Peyer's patch (tissue), 4 donors: ENCODE measurements at regions not wholly inside any gene's neighbourhood (a gene's known extent, or its start where the extent isn't known, plus 50 kb on each side); places are given as distances from the start of the nearest gene placed in this dataset.

Source experiments
- DNase-seq, 3 donors: peaks; one replicate each; pipeline ENCODE4 v3.0.0-alpha.2; 2017 to 2019
- H3K27ac ChIP-seq, 4 donors: fragments of 200-600 bp; sonication (generic); one replicate each; pipeline ENCODE4 v1.5.1; 2016 to 2019
- H3K27me3 ChIP-seq, 2 donors: fragments of 200-600 bp; sonication (generic); one replicate each; pipeline ENCODE4 v1.5.1; 2019
- H3K36me3 ChIP-seq, 3 donors: fragments of 200-600 bp; sonication (generic); one replicate each; pipeline ENCODE4 v1.5.1; 2016 to 2019
- H3K4me1 ChIP-seq, 4 donors: fragments of 200-600 bp; sonication (generic); one replicate each; pipeline ENCODE4 v1.5.1; 2016 to 2019
- H3K4me3 ChIP-seq, 4 donors: fragments of 200-600 bp; sonication (generic); 1 replicate in 3 of 4; 2 replicates in 1 of 4; pipeline ENCODE4 v1.5.1; 2016 to 2019; ENCODE audit warnings: mild to moderate bottlenecking in 1 of 4
- H3K9me3 ChIP-seq, 4 donors: fragments of 200-600 bp; sonication (generic); one replicate each; pipeline ENCODE4 v1.5.1; 2016 to 2019; ENCODE audit warnings: mild to moderate bottlenecking in 1 of 4
- POLR2A ChIP-seq, 2 donors: fragments of 450-650 bp; IDR thresholded peaks; one replicate each; pipeline ENCODE4 v1.5.1; 2017; ENCODE audit warnings: antibody characterized with exemption in 2 of 2, mild to moderate bottlenecking in 2 of 2, moderate library complexity in 2 of 2
- TF ChIP-seq, protein P1 (sequence below), 6 experiments: fragments of 450-650 bp in 4 of 6; fragments of 200-600 bp in 2 of 6; sonication (generic) in 1 of 6; IDR thresholded peaks; one replicate each; pipeline ENCODE4 v1.5.1; 2017 to 2019; ENCODE audit warnings: antibody characterized with exemption in 6 of 6, mild to moderate bottlenecking in 3 of 6, moderate library complexity in 1 of 6

DNA sequence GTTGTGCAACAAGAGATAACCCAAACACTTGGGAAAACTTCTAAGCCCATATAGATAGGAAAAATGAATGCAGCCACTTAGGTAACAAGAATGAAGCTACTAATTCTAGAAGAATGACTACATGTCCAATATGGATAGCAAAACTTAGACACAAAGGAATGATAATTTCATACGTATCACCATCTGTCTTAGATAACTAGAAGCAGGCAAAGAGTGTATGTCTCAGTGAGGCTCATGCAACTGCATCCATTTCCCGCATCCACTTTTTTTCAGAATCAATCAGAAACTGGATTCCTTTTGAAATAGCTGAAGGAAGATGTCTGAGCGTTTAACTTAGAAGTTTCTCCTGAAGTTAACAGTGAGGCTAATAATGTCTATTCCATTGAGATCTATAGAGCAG is 408.7 kb upstream of the PITX2 start:
- no peak overlapping the region for H3K27ac ChIP-seq
- TF ChIP-seq, protein P1, sequence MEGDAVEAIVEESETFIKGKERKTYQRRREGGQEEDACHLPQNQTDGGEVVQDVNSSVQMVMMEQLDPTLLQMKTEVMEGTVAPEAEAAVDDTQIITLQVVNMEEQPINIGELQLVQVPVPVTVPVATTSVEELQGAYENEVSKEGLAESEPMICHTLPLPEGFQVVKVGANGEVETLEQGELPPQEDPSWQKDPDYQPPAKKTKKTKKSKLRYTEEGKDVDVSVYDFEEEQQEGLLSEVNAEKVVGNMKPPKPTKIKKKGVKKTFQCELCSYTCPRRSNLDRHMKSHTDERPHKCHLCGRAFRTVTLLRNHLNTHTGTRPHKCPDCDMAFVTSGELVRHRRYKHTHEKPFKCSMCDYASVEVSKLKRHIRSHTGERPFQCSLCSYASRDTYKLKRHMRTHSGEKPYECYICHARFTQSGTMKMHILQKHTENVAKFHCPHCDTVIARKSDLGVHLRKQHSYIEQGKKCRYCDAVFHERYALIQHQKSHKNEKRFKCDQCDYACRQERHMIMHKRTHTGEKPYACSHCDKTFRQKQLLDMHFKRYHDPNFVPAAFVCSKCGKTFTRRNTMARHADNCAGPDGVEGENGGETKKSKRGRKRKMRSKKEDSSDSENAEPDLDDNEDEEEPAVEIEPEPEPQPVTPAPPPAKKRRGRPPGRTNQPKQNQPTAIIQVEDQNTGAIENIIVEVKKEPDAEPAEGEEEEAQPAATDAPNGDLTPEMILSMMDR (IDR thresholded peaks at IDR 0.05), result no peak
- no peak for TF ChIP-seq POLR2A (IDR thresholded peaks at IDR 0.05)
- H3K27me3 ChIP-seq, result no peaks in the 10 kb centered on the region
- no peaks in the 10 kb centered on the region for H3K4me1 ChIP-seq
- H3K4me3 ChIP-seq, result no peak overlapping the region
- DNase-seq, result no peak
- H3K36me3 ChIP-seq, result no peaks in the 10 kb centered on the region
- no peaks in the 10 kb centered on the region for H3K9me3 ChIP-seq

DNA sequence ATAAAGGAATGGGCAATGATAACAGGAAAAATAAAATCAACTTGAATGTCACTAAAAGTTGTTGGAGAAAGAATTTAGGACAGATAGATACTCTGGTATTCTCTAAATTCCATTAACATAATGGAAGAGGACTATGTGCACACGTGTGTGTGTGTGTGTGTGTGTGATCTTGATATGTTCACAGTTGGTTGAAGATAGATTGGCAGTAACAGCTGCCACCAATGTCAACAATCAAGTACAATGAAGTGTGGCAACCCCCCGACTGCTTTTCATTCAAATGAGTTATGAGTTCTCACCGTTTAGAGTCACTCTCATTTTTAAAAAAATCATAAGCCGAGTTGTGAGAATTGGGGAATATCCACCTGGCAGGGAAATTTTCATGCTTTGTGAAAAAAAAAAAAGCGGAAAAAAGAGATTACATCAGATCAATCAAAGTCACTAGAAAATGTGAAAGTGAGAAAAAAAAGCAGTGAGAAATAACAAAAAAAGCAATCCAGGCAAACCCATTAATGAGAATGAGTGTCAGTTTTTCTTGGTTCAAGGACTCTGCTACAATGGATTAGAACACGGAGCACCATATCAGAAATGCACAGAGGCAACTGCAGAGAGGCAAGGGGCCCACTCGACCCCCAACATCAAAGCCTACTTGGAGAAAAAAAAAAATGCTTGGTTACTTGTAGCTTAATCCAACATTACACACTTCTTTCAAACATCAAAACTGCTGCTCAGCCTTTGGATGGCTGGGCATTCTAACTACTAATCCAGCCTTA is 414.9 kb upstream of the PITX2 start:
- H3K9me3 ChIP-seq, result no peaks in the 10 kb centered on the region
- H3K36me3 ChIP-seq, result no peaks in the 10 kb centered on the region
- H3K27ac ChIP-seq, result no peak overlapping the region
- no peak for TF ChIP-seq POLR2A (IDR thresholded peaks at IDR 0.05)
- TF ChIP-seq, protein P1 (IDR thresholded peaks at IDR 0.05), result no peak
- no peaks in the 10 kb centered on the region for H3K27me3 ChIP-seq
- H3K4me3 ChIP-seq, result no peak overlapping the region
- H3K4me1 ChIP-seq, result no peaks in the 10 kb centered on the region
- DNase-seq, result no peak

DNA sequence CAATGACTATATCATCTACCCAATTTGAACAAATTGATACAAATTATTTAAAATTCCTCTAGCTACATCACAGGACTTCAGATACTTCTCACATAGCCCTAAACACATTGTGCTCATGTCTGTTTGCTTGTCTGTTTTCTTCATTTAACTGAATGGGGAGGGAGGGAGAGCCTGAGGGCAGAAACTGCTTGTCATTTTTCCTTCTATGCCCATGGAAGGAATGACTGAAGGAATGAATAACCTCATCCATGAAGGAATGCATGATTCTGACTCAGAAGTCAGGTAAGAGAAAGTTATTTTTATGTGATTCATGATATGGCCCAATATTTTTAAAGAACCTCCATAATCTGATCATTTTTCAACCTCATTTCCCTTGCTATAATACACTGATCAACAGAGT is 418.0 kb upstream of the PITX2 start:
- TF ChIP-seq, protein P1 (IDR thresholded peaks at IDR 0.05), result no peak
- TF ChIP-seq POLR2A (IDR thresholded peaks at IDR 0.05), result no peak
- H3K4me3 ChIP-seq, result no peak overlapping the region
- H3K9me3 ChIP-seq, result no peaks in the 10 kb centered on the region
- no peaks in the 10 kb centered on the region for H3K4me1 ChIP-seq
- DNase-seq, result no peak
- H3K27ac ChIP-seq, result no peak overlapping the region
- H3K36me3 ChIP-seq, result no peaks in the 10 kb centered on the region
- H3K27me3 ChIP-seq, result no peaks in the 10 kb centered on the region

DNA sequence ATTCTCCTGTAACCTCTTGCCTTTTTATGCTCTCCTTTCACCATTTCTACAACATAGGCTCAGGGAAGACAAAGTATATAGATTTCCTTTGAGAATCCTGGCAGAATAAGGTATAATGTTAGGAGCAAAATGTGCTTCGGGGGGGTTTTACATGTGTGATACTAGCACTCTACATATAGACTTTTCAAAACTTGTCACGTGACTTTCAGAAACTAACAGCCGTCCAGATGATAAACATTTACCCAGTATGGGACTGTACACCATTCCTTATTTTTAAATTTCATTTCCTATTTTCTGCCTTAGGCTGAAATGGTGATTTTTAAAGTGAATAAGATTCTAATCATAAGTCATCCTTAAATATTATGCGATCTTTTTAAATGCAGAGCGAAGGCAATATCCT is 420.4 kb upstream of the PITX2 start:
- Histone ChIP-seq H3K36me3 (no peaks in the 10 kb centered on the region), H3K4me1 (no peaks in the 10 kb centered on the region), H3K27ac (no peak overlapping the region), H3K27me3 (no peaks in the 10 kb centered on the region), H3K4me3 (no peak overlapping the region), H3K9me3 (no peaks in the 10 kb centered on the region)
- DNase-seq, result no peak
- TF ChIP-seq, protein P1 (IDR thresholded peaks at IDR 0.05), result no peak
- TF ChIP-seq POLR2A (IDR thresholded peaks at IDR 0.05), result no peak

DNA sequence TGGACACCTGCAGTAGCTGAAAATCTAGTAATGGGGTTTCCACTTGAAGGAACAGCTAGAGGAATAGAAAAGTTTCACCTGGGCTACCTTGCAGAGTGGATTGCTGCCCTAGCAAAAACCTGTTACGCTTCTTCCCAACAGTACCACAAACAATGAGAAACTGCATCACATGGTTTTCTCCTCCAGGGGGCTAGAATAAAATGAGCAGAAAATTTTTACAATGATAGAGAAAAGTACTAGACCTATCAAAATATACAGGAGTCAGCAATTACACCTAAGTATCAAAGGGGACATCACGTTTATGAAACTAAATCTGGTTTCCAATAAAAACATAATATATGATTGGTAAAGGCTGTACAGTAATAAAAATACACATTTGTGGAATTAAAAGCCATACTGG is 423.1 kb upstream of the PITX2 start:
- H3K36me3 ChIP-seq, result no peaks in the 10 kb centered on the region

More for the DNA sequence above, 423.1 kb upstream of the PITX2 start:
- Histone ChIP-seq H3K27me3 (no peaks in the 10 kb centered on the region), H3K4me1 (no peaks in the 10 kb centered on the region), H3K4me3 (no peak overlapping the region), H3K9me3 (no peaks in the 10 kb centered on the region), H3K27ac (no peak overlapping the region)
- no peak for DNase-seq
- TF ChIP-seq, protein P1 (IDR thresholded peaks at IDR 0.05), result no peak
- no peak for TF ChIP-seq POLR2A (IDR thresholded peaks at IDR 0.05)
